HepG2 (cell line): ENCODE measurements at regions not wholly inside any gene's neighbourhood (a gene's known extent, or its start where the extent isn't known, plus 50 kb on each side); places are given as distances from the start of the nearest gene placed in this dataset.

Experiments used
- ATAC-seq: fragments of 200-7000 bp; cut with Tn5 transposase; 3 replicates; pipeline ENCODE4 v1.9.1; 2020; ENCODE audit warnings: mild to moderate bottlenecking, moderate library complexity
- BruUV-seq: library from RNA; stranded (reverse); fragments of 400-500 nt; replicated peaks from 2 replicates; lab custom pipeline; 2021; lab: Mats Ljungman, UMichigan
- CTCF ChIA-PET: fragments of 300-600 bp; formaldehyde crosslinking; extraction: SDS; loops from one replicate; lab custom pipeline; 2021; ENCODE audit warnings: low total read pairs, inconsistent platforms, low intra/inter-chr PET ratio; lab: Yijun Ruan, JAX
- POLR2A ChIA-PET: fragments of 350-600 bp; sonication (Branson Sonifier 250); formaldehyde crosslinking; loops from one replicate; lab custom pipeline; 2020; ENCODE audit warnings: antibody characterized with exemption, inconsistent platforms; lab: Yijun Ruan, JAX
- DNase-seq: peaks from one replicate; pipeline ENCODE4 v3.0.0-alpha.2; 2015; ENCODE audit warnings: low spot score
- FAIRE-seq: peaks from 3 replicates; lab custom pipeline; 2011; peaks lifted over from hg19 to GRCh38; lab: Jason Lieb, UNC
- H2AFZ ChIP-seq: one replicate; pipeline ENCODE4 v1.6.1; 2011; ENCODE audit warnings: low read length, inconsistent platforms
- H3K27ac ChIP-seq: fragments of 300-600 bp; 3 replicates; pipeline ENCODE4 v1.8.0; 2011; ENCODE audit warnings: mixed run types, mild to moderate bottlenecking, mixed read lengths, low read length, inconsistent platforms; ENCODE audit not compliant: insufficient read depth; ENCODE audit errors: extremely low read length
- H3K27me3 ChIP-seq, 2 experiments: fragments of 200-600 bp in 1 of 2; 2 replicates in 1 of 2; 3 replicates in 1 of 2; pipeline versions ENCODE4 v1.6.0 to v1.8.0; 2011; ENCODE audit warnings: low read length in 2 of 2, mild to moderate bottlenecking in 2 of 2, moderate library complexity in 2 of 2, inconsistent platforms in 1 of 2; ENCODE audit not compliant: insufficient read depth in 2 of 2, control insufficient read depth in 1 of 2
- H3K36me3 ChIP-seq, 2 experiments: fragments of 200-600 bp in 1 of 2; replicated peaks in 1 of 2; 2 replicates in 1 of 2; 3 replicates in 1 of 2; pipeline versions ENCODE4 v1.5.1 to v1.8.0; 2011; ENCODE audit warnings: low read length in 2 of 2, inconsistent platforms in 1 of 2; ENCODE audit not compliant: insufficient read depth in 2 of 2, control insufficient read depth in 1 of 2
- H3K4me1 ChIP-seq: 2 replicates; pipeline ENCODE4 v1.5.1; 2012; ENCODE audit warnings: low read length, inconsistent platforms; ENCODE audit not compliant: insufficient read depth
- H3K4me2 ChIP-seq: 2 replicates; pipeline ENCODE4 v1.6.0; 2011; ENCODE audit warnings: low read depth, low read length, inconsistent platforms
- H3K4me3 ChIP-seq, 3 experiments: fragments of 200-600 bp in 1 of 3; sonication (generic), shearing (Covaris generic) in 1 of 3; replicated peaks in 1 of 3; 2 replicates each; pipeline ENCODE4 v1.5.1; 2011 to 2016; ENCODE audit warnings: low read length in 3 of 3, inconsistent platforms in 2 of 3, low read depth in 2 of 3, mild to moderate bottlenecking in 2 of 3, control low read depth in 1 of 3, mixed read lengths in 1 of 3; ENCODE audit not compliant: insufficient read depth in 1 of 3
- H3K79me2 ChIP-seq: one replicate; pipeline ENCODE4 v1.6.1; 2011; ENCODE audit warnings: low read length, inconsistent platforms; ENCODE audit not compliant: insufficient read depth
- H3K9ac ChIP-seq: 2 replicates; pipeline ENCODE4 v1.6.0; 2011; ENCODE audit warnings: mild to moderate bottlenecking, low read depth, low read length, inconsistent platforms; ENCODE audit not compliant: insufficient read depth
- H3K9me3 ChIP-seq: 2 replicates; pipeline ENCODE4 v1.5.1; 2012; ENCODE audit warnings: mild to moderate bottlenecking, low read length
- H4K20me1 ChIP-seq: 2 replicates; pipeline ENCODE4 v1.6.0; 2011; ENCODE audit warnings: inconsistent platforms, mild to moderate bottlenecking, low read length, moderate library complexity; ENCODE audit not compliant: insufficient read depth
- DDIT3 ChIP-seq: sonication (generic); formaldehyde crosslinking; IDR thresholded peaks from 2 replicates; pipeline ENCODE4 v1.4.0; 2020; ENCODE audit warnings: mild to moderate bottlenecking, missing genetic modification reagents
- GLI4 ChIP-seq: sonication (generic); formaldehyde crosslinking; IDR thresholded peaks from 2 replicates; pipeline ENCODE4 v1.5.1; 2020; ENCODE audit warnings: missing genetic modification reagents, mild to moderate bottlenecking, moderate library complexity, borderline replicate concordance
- KDM5B ChIP-seq: sonication (generic); formaldehyde crosslinking; IDR thresholded peaks from 2 replicates; pipeline ENCODE4 v1.4.0; 2020; ENCODE audit warnings: missing genetic modification reagents, mild to moderate bottlenecking, borderline replicate concordance
- KMT2B ChIP-seq: IDR thresholded peaks from 2 replicates; pipeline ENCODE4 v1.6.1; 2016; ENCODE audit warnings: missing genetic modification reagents, missing compliant biosample characterization
- SKI ChIP-seq: fragments of 450-650 bp; IDR thresholded peaks from one replicate; pipeline ENCODE4 v1.6.1; 2018; ENCODE audit warnings: mild to moderate bottlenecking; ENCODE audit not compliant: partially characterized antibody
- SOX6 ChIP-seq, 2 experiments: fragments of 450-650 bp in 1 of 2; sonication (generic) in 1 of 2; formaldehyde crosslinking in 1 of 2; IDR thresholded peaks; 2 replicates each; pipeline versions ENCODE4 v1.4.0 to v1.6.1; 2017 to 2020; ENCODE audit warnings: antibody characterized with exemption in 1 of 2, mild to moderate bottlenecking in 1 of 2, missing genetic modification reagents in 1 of 2
- SP4 ChIP-seq: sonication (generic); formaldehyde crosslinking; IDR thresholded peaks from 2 replicates; pipeline ENCODE4 v1.8.1; 2023; ENCODE audit warnings: mild to moderate bottlenecking, missing genetic modification reagents
- ZNF441 ChIP-seq: sonication (generic); formaldehyde crosslinking; IDR thresholded peaks from 2 replicates; pipeline ENCODE4 v1.7.0; 2021; ENCODE audit warnings: missing genetic modification reagents, borderline replicate concordance
- ZNF629 ChIP-seq: sonication (generic); formaldehyde crosslinking; conservative IDR thresholded peaks from 2 replicates; pipeline ENCODE4 v1.5.0; 2020; ENCODE audit warnings: missing genetic modification reagents
- WGBS: methylation state at CpG from one replicate; pipeline ENCODE4 v1.1.6; 2017; ENCODE audit warnings: low lambda C conversion rate; 5-methylcytosine and 5-hydroxymethylcytosine counted together
- in situ Hi-C: cut with HindIII; loops from 2 replicates; pipeline ENCODE4 v1.10.0; 2017; ENCODE audit warnings: low pct_unique_long_range_greater_than_20kb; ENCODE audit not compliant: extremely low pct_ligation_motif_present
- intact Hi-C: fragments of 100-400 bp; cut with micrococcal nuclease; formaldehyde crosslinking; loops from one replicate; pipeline ENCODE4 v1.10.0; 2022; ENCODE audit not compliant: unreplicated experiment
- TF ChIP-seq, protein P1 (sequence below): sonication (generic); formaldehyde crosslinking; IDR thresholded peaks from 2 replicates; pipeline ENCODE4 v1.5.0; 2020; ENCODE audit warnings: missing genetic modification reagents

DNA sequence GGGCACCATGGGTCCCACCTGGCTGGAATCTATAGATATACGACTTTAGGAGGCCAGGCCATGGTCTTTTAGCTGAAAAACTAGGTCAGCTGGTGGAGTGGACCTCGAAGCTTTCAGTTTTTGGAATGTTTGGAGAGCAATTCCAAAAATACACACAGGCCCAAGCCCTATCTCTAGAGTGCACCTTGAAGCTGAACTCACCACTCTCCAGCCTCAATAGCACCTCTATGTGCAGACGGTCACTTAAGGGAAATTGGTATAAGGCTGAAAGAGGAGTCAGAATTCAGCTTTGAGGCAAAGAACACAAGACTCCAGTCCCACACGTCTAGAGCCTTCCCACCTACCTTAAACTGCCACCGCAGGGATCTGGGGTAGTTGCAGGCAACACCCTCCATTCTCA, 56.4 kb upstream of the KATNAL1 start:
- Histone ChIP-seq H3K36me3 (no peaks in the 10 kb centered on the region), H3K9ac (no peak overlapping the region), H3K27ac (no peak overlapping the region), H4K20me1 (no peaks in the 10 kb centered on the region), H3K9me3 (no peaks in the 10 kb centered on the region), H3K4me1 (peaks cover 23% of the 10 kb centered on the region), H3K4me2 (no peak overlapping the region), H2AFZ (no peak overlapping the region), H3K4me3 (no peak overlapping the region), H3K27me3 (no peaks in the 10 kb centered on the region), H3K79me2 (no peaks in the 10 kb centered on the region)
- in situ Hi-C loops (no loop called here), intact Hi-C loops (loop anchor here (1.0 kb wide), 1 partner anchor 95 kb away; no protein-coding TSS in a partner anchor)
- TF ChIP-seq DDIT3 (CRISPR knock-in tag) = no peak
- TF ChIP-seq GLI4 (CRISPR knock-in tag) = no peak
- TF ChIP-seq SP4 (CRISPR knock-in tag) = no peak
- no peak for TF ChIP-seq SOX6 (IDR thresholded peaks at IDR 0.05)
- no peak for TF ChIP-seq SOX6 (CRISPR knock-in tag; IDR thresholded peaks at IDR 0.05)
- TF ChIP-seq SKI = no peak
- TF ChIP-seq ZNF441 (CRISPR knock-in tag) = no peak
- TF ChIP-seq KDM5B (CRISPR knock-in tag) = no peak
- TF ChIP-seq KMT2B (CRISPR knock-in tag) = no peak
- TF ChIP-seq, protein P1, sequence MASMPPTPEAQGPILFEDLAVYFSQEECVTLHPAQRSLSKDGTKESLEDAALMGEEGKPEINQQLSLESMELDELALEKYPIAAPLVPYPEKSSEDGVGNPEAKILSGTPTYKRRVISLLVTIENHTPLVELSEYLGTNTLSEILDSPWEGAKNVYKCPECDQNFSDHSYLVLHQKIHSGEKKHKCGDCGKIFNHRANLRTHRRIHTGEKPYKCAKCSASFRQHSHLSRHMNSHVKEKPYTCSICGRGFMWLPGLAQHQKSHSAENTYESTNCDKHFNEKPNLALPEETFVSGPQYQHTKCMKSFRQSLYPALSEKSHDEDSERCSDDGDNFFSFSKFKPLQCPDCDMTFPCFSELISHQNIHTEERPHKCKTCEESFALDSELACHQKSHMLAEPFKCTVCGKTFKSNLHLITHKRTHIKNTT (CRISPR knock-in tag) = no peak
- no peak for TF ChIP-seq ZNF629 (CRISPR knock-in tag)
- no peak for DNase-seq
- ChIA-PET CTCF (no interaction called here), POLR2A (no interaction called here)
- no peak; the same call in 2 of the 3 replicates for ATAC-seq
- BruUV-seq = no TSS peak
- FAIRE-seq = no peak
- 44% methylated on average over 5 of the region's 5 CpGs for WGBS
